GM23248 (cell line): ENCODE measurements at regions not wholly inside any gene's neighbourhood (a gene's known extent, or its start where the extent isn't known, plus 50 kb on each side); places are given as distances from the start of the nearest gene placed in this dataset.

ENCODE experiments used
- EZH2 ChIP-seq: fragments of 200-600 bp; sonication (generic); IDR thresholded peaks from 2 replicates; pipeline ENCODE4 v1.6.1; 2018; ENCODE audit warnings: antibody characterized with exemption, mild to moderate bottlenecking; ENCODE audit not compliant: insufficient read depth, poor library complexity, severe bottlenecking
- EZH2phosphoT487 ChIP-seq: fragments of 200-600 bp; sonication (generic); IDR thresholded peaks from 2 replicates; pipeline ENCODE4 v1.6.1; 2018; ENCODE audit warnings: antibody characterized with exemption, moderate library complexity, mild to moderate bottlenecking, low read depth; ENCODE audit not compliant: insufficient read depth

- TF ChIP-seq EZH2 = no peak
- no peak for TF ChIP-seq EZH2phosphoT487
Measured at GRCh38 chr13:33730147-33730546, 87.8 kb upstream of the RFC3 start.
